WTC11 (cell line): ENCODE measurements at regions not wholly inside any gene's neighbourhood (a gene's known extent, or its start where the extent isn't known, plus 50 kb on each side); places are given as distances from the start of the nearest gene placed in this dataset.

Source experiments
- GABPB1 ChIP-seq: sonication (generic); formaldehyde crosslinking; IDR thresholded peaks from 2 replicates; pipeline ENCODE4 v1.8.1; 2023; ENCODE audit warnings: mild to moderate bottlenecking, missing genetic modification reagents
- NR2C2 ChIP-seq: sonication (generic); formaldehyde crosslinking; IDR thresholded peaks from 2 replicates; pipeline ENCODE4 v1.8.0; 2022; ENCODE audit warnings: mild to moderate bottlenecking, missing genetic modification reagents
- RORB ChIP-seq: fragments of 250-450 bp; sonication (Bioruptor Pico); IDR thresholded peaks from 2 replicates; pipeline ENCODE4 v1.9.0; 2021; ENCODE audit warnings: mild to moderate bottlenecking
- SOX15 ChIP-seq: fragments of 250-450 bp; sonication (Bioruptor Pico); IDR thresholded peaks from 2 replicates; pipeline ENCODE4 v1.9.0; 2021; ENCODE audit warnings: mild to moderate bottlenecking
- ZNF396 ChIP-seq: fragments of 250-450 bp; sonication (Bioruptor Pico); IDR thresholded peaks from 2 replicates; pipeline ENCODE4 v1.8.0; 2021; ENCODE audit warnings: mild to moderate bottlenecking, moderate library complexity, borderline replicate concordance
- TF ChIP-seq, protein P1 (sequence below): sonication (generic); formaldehyde crosslinking; IDR thresholded peaks from 2 replicates; pipeline ENCODE4 v1.8.1; 2022; ENCODE audit warnings: missing genetic modification reagents, borderline replicate concordance
- TF ChIP-seq, protein P2 (sequence below): sonication (generic); formaldehyde crosslinking; IDR thresholded peaks from 2 replicates; pipeline ENCODE4 v1.8.0; 2023; ENCODE audit warnings: mild to moderate bottlenecking, missing genetic modification reagents
- TF ChIP-seq, protein P3 (sequence below): sonication (generic); formaldehyde crosslinking; IDR thresholded peaks from 2 replicates; pipeline ENCODE4 v1.8.0; 2022; ENCODE audit warnings: missing genetic modification reagents
- TF ChIP-seq, protein P4 (sequence below): fragments of 250-450 bp; sonication (Bioruptor Pico); conservative IDR thresholded peaks from 2 replicates; pipeline ENCODE4 v1.9.0; 2021; ENCODE audit warnings: mild to moderate bottlenecking
- TF ChIP-seq, protein P5 (sequence below): sonication (generic); formaldehyde crosslinking; IDR thresholded peaks from 2 replicates; pipeline ENCODE4 v1.8.1; 2022; ENCODE audit warnings: mild to moderate bottlenecking, moderate library complexity, missing genetic modification reagents
- TF ChIP-seq, protein P6 (sequence below): sonication (generic); formaldehyde crosslinking; IDR thresholded peaks from 2 replicates; pipeline ENCODE4 v1.8.1; 2022; ENCODE audit warnings: low read depth, mild to moderate bottlenecking, moderate library complexity, missing genetic modification reagents, borderline replicate concordance

DNA sequence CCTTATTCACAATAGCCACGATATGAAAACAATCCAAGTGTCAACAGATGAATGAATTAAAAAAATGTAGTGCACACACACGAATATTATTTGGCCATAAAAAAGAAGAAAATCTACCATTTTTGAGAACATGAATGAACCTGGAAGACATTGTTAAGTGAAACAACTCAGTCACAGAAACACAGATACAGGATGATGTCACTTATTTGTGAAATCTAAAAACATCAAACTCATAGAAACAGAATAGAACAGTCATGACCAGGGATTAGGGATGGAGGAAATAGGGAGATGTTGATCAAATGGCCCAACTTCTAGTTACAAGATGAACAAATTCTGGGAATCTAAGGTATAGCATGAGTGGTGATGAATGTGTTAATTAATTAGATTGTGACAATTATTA lies 72.3 kb downstream of the MACIR start (continued):
- TF ChIP-seq, protein P1, sequence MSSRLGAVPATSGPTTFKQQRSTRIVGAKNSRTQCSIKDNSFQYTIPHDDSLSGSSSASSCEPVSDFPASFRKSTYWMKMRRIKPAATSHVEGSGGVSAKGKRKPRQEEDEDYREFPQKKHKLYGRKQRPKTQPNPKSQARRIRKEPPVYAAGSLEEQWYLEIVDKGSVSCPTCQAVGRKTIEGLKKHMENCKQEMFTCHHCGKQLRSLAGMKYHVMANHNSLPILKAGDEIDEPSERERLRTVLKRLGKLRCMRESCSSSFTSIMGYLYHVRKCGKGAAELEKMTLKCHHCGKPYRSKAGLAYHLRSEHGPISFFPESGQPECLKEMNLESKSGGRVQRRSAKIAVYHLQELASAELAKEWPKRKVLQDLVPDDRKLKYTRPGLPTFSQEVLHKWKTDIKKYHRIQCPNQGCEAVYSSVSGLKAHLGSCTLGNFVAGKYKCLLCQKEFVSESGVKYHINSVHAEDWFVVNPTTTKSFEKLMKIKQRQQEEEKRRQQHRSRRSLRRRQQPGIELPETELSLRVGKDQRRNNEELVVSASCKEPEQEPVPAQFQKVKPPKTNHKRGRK = no peak
- TF ChIP-seq, protein P2, sequence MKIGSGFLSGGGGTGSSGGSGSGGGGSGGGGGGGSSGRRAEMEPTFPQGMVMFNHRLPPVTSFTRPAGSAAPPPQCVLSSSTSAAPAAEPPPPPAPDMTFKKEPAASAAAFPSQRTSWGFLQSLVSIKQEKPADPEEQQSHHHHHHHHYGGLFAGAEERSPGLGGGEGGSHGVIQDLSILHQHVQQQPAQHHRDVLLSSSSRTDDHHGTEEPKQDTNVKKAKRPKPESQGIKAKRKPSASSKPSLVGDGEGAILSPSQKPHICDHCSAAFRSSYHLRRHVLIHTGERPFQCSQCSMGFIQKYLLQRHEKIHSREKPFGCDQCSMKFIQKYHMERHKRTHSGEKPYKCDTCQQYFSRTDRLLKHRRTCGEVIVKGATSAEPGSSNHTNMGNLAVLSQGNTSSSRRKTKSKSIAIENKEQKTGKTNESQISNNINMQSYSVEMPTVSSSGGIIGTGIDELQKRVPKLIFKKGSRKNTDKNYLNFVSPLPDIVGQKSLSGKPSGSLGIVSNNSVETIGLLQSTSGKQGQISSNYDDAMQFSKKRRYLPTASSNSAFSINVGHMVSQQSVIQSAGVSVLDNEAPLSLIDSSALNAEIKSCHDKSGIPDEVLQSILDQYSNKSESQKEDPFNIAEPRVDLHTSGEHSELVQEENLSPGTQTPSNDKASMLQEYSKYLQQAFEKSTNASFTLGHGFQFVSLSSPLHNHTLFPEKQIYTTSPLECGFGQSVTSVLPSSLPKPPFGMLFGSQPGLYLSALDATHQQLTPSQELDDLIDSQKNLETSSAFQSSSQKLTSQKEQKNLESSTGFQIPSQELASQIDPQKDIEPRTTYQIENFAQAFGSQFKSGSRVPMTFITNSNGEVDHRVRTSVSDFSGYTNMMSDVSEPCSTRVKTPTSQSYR (CRISPR knock-in tag) = no peak
- TF ChIP-seq, protein P3, sequence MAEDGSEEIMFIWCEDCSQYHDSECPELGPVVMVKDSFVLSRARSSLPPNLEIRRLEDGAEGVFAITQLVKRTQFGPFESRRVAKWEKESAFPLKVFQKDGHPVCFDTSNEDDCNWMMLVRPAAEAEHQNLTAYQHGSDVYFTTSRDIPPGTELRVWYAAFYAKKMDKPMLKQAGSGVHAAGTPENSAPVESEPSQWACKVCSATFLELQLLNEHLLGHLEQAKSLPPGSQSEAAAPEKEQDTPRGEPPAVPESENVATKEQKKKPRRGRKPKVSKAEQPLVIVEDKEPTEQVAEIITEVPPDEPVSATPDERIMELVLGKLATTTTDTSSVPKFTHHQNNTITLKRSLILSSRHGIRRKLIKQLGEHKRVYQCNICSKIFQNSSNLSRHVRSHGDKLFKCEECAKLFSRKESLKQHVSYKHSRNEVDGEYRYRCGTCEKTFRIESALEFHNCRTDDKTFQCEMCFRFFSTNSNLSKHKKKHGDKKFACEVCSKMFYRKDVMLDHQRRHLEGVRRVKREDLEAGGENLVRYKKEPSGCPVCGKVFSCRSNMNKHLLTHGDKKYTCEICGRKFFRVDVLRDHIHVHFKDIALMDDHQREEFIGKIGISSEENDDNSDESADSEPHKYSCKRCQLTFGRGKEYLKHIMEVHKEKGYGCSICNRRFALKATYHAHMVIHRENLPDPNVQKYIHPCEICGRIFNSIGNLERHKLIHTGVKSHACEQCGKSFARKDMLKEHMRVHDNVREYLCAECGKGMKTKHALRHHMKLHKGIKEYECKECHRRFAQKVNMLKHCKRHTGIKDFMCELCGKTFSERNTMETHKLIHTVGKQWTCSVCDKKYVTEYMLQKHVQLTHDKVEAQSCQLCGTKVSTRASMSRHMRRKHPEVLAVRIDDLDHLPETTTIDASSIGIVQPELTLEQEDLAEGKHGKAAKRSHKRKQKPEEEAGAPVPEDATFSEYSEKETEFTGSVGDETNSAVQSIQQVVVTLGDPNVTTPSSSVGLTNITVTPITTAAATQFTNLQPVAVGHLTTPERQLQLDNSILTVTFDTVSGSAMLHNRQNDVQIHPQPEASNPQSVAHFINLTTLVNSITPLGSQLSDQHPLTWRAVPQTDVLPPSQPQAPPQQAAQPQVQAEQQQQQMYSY (CRISPR knock-in tag) = no peak
- TF ChIP-seq ZNF396 (CRISPR knock-in tag) (no peak), RORB (CRISPR knock-in tag) (no peak), NR2C2 (CRISPR knock-in tag) (no peak), SOX15 (CRISPR knock-in tag) (no peak), GABPB1 (CRISPR knock-in tag) (no peak)
- TF ChIP-seq, protein P4, sequence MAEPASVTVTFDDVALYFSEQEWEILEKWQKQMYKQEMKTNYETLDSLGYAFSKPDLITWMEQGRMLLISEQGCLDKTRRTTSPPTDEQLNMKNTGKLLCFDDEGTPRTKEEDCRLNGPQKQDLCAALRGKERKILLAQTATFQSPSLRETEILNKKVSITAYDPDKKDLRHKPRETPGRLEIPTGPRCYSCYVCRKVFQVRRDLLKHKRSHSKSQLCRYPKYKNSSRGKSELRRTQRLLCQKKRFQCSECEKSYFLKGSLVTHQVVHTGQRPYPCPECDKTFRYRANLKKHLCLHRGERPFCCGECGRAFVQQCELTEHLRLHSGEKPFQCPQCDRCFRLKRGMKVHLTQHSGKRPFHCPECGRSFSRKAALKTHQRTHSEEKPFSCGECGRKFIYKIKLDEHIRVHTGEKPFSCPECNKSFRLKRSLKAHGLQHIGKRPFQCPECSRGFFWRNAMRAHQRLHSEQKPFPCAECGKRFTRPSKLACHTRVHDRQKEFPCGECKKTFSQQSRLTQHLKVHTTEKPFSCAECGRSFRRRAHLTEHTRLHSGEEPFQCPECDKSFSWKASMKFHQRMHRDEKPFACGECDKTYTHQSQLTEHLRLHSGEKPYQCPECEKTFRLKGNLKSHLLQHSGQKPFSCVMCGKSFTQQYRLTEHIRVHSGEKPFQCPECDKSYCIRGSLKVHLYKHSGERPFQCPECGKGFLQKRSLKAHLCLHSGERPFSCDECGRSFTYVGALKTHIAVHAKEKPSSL (CRISPR knock-in tag) = no peak
- TF ChIP-seq, protein P5, sequence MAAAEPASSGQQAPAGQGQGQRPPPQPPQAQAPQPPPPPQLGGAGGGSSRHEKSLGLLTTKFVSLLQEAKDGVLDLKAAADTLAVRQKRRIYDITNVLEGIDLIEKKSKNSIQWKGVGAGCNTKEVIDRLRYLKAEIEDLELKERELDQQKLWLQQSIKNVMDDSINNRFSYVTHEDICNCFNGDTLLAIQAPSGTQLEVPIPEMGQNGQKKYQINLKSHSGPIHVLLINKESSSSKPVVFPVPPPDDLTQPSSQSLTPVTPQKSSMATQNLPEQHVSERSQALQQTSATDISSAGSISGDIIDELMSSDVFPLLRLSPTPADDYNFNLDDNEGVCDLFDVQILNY (CRISPR knock-in tag) = no peak
- TF ChIP-seq, protein P6, sequence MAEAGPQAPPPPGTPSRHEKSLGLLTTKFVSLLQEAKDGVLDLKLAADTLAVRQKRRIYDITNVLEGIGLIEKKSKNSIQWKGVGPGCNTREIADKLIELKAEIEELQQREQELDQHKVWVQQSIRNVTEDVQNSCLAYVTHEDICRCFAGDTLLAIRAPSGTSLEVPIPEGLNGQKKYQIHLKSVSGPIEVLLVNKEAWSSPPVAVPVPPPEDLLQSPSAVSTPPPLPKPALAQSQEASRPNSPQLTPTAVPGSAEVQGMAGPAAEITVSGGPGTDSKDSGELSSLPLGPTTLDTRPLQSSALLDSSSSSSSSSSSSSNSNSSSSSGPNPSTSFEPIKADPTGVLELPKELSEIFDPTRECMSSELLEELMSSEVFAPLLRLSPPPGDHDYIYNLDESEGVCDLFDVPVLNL (CRISPR knock-in tag) = no peak
